ENCODE measurements at regions not wholly inside any gene's neighbourhood (a gene's known extent, or its start where the extent isn't known, plus 50 kb on each side); places are given as distances from the start of the nearest gene placed in this dataset.

- Histone ChIP-seq H2AFZ (ENCODE audit: low read length) (no peak overlapping the region), H3K27ac (ENCODE audit: insufficient read depth, low read length) (no peak overlapping the region), H3K4me1 (ENCODE audit: control insufficient read depth, extremely low read depth, insufficient read depth, low read length) (no peaks in the 10 kb centered on the region), H3K4me2 (ENCODE audit: extremely low read depth, insufficient read depth, low read length) (no peak overlapping the region), H3K9me3 (ENCODE audit: control insufficient read depth, insufficient read depth, low read depth, low read length) (no peaks in the 10 kb centered on the region), H3K79me2 (ENCODE audit: control insufficient read depth, insufficient read depth, low read length) (no peaks in the 10 kb centered on the region), H4K20me1 (ENCODE audit: control insufficient read depth, extremely low read depth, insufficient read depth, low read length) (no peaks in the 10 kb centered on the region), H3K36me3 (ENCODE audit: control insufficient read depth, insufficient read depth, low read length) (no peaks in the 10 kb centered on the region), H3K9ac (ENCODE audit: insufficient read depth, low read length) (no peak overlapping the region), H3K27me3 (ENCODE audit: control insufficient read depth, insufficient read depth, low read length) (no peaks in the 10 kb centered on the region), H3K4me3 (replicated peaks in 1 of 4; ENCODE audit: control extremely low read depth in 1 of 4, insufficient read depth in 1 of 4, low read depth in 3 of 4, low read length in 4 of 4) (no peak overlapping the region)
- TF ChIP-seq EZH2 (IDR thresholded peaks at IDR 0.05; ENCODE audit: low read length, missing control alignments) (no peak), CTCF (conservative IDR thresholded peaks at IDR 0.05 in 1 of 2, IDR thresholded peaks at IDR 0.05 in 1 of 2; ENCODE audit: low read depth in 1 of 2, low read length in 2 of 2) (no peak)
- DNase-seq (ENCODE audit: low read depth in 2 of 2): no peak
Measured at GRCh38 chr4:140246216-140246615, 92.2 kb upstream of the MAML3 start.

GRCh38 chr4:140244328-140244727 is 90.3 kb upstream of the MAML3 start:
- H3K4me3 ChIP-seq (replicated peaks in 1 of 4; ENCODE audit: control extremely low read depth in 1 of 4, insufficient read depth in 1 of 4, low read depth in 3 of 4, low read length in 4 of 4): no peak overlapping the region
- H2AFZ ChIP-seq (ENCODE audit: low read length): no peak overlapping the region
- H3K27ac ChIP-seq (ENCODE audit: insufficient read depth, low read length): no peak overlapping the region
- H4K20me1 ChIP-seq (ENCODE audit: control insufficient read depth, extremely low read depth, insufficient read depth, low read length): no peaks in the 10 kb centered on the region
- H3K36me3 ChIP-seq (ENCODE audit: control insufficient read depth, insufficient read depth, low read length): no peaks in the 10 kb centered on the region
- H3K9me3 ChIP-seq (ENCODE audit: control insufficient read depth, insufficient read depth, low read depth, low read length): no peaks in the 10 kb centered on the region
- no peaks in the 10 kb centered on the region for H3K79me2 ChIP-seq (ENCODE audit: control insufficient read depth, insufficient read depth, low read length)
- H3K27me3 ChIP-seq (ENCODE audit: control insufficient read depth, insufficient read depth, low read length): no peaks in the 10 kb centered on the region
- H3K4me1 ChIP-seq (ENCODE audit: control insufficient read depth, extremely low read depth, insufficient read depth, low read length): no peaks in the 10 kb centered on the region
- TF ChIP-seq EZH2 (IDR thresholded peaks at IDR 0.05; ENCODE audit: low read length, missing control alignments) (no peak), CTCF (conservative IDR thresholded peaks at IDR 0.05 in 1 of 2, IDR thresholded peaks at IDR 0.05 in 1 of 2; ENCODE audit: low read depth in 1 of 2, low read length in 2 of 2) (no peak)
- H3K4me2 ChIP-seq (ENCODE audit: extremely low read depth, insufficient read depth, low read length): no peak overlapping the region
- DNase-seq (ENCODE audit: low read depth in 2 of 2): no peak
- no peak overlapping the region for H3K9ac ChIP-seq (ENCODE audit: insufficient read depth, low read length)

GRCh38 chr4:140243278-140243753 is 89.3 kb upstream of the MAML3 start:
- H4K20me1 ChIP-seq (ENCODE audit: control insufficient read depth, extremely low read depth, insufficient read depth, low read length): no peaks in the 10 kb centered on the region
- H2AFZ ChIP-seq (ENCODE audit: low read length): no peak overlapping the region
- no peaks in the 10 kb centered on the region for H3K79me2 ChIP-seq (ENCODE audit: control insufficient read depth, insufficient read depth, low read length)
- H3K27ac ChIP-seq (ENCODE audit: insufficient read depth, low read length): no peak overlapping the region
- peaks cover 5% of the 10 kb centered on the region for H3K4me1 ChIP-seq (ENCODE audit: control insufficient read depth, extremely low read depth, insufficient read depth, low read length)
- TF ChIP-seq CTCF (conservative IDR thresholded peaks at IDR 0.05 in 1 of 2, IDR thresholded peaks at IDR 0.05 in 1 of 2; ENCODE audit: low read depth in 1 of 2, low read length in 2 of 2) (no peak), EZH2 (IDR thresholded peaks at IDR 0.05; ENCODE audit: low read length, missing control alignments) (no peak)
- no peak overlapping the region for H3K9ac ChIP-seq (ENCODE audit: insufficient read depth, low read length)
- no peaks in the 10 kb centered on the region for H3K36me3 ChIP-seq (ENCODE audit: control insufficient read depth, insufficient read depth, low read length)
- no peak for DNase-seq (ENCODE audit: low read depth in 2 of 2)
- no peak overlapping the region for H3K4me3 ChIP-seq (replicated peaks in 1 of 4; ENCODE audit: control extremely low read depth in 1 of 4, insufficient read depth in 1 of 4, low read depth in 3 of 4, low read length in 4 of 4)
- H3K27me3 ChIP-seq (ENCODE audit: control insufficient read depth, insufficient read depth, low read length): no peaks in the 10 kb centered on the region
- H3K4me2 ChIP-seq (ENCODE audit: extremely low read depth, insufficient read depth, low read length): no peak overlapping the region
- H3K9me3 ChIP-seq (ENCODE audit: control insufficient read depth, insufficient read depth, low read depth, low read length): no peaks in the 10 kb centered on the region

All from fibroblast of lung (primary cell).